ENCODE measurements at regions not wholly inside any gene's neighbourhood (a gene's known extent, or its start where the extent isn't known, plus 50 kb on each side); places are given as distances from the start of the nearest gene placed in this dataset.
A peak's percentile ranks its signal among the peaks of the same experiment; 100 is the strongest.

DNA sequence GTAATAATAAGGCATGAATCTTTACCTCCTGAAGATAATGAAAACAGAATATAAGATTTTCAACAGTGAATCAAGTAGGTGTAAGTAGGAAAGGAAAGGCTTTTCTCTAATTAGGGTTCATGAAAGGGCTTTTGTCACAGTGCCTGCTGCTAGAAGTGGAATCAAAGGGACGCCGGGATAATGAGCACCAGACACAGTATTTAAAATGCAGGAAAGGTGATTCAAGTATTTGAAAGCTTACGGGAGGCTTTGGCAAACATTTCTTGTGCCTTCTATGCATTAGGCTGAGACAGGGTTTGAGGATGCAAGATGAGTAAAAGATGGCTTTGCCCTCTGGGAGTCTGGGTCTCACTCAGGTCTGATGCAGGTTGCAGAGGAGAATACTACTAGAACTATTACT lies 70.5 kb upstream of the ANO4 start:
- H3K4me1 Mint-ChIP-seq: peaks cover 22% of the 10 kb centered on the region
- no peak overlapping the region for H3K27ac Mint-ChIP-seq
- H3K79me2 ChIP-seq (ENCODE audit: low read depth): no peaks in the 10 kb centered on the region
- no peaks in the 10 kb centered on the region for H4K20me1 ChIP-seq (ENCODE audit: low read depth)
- peaks cover 15% of the 10 kb centered on the region for H3F3A ChIP-seq (ENCODE audit: low read depth)
- H3K36me3 ChIP-seq: no peaks in the 10 kb centered on the region
- peak; percentile 76 for DNase-seq (ENCODE audit: low spot score)
- no peak overlapping the region for H3K27ac ChIP-seq
- H3K4me3 ChIP-seq: no peak overlapping the region
- H3K9me3 Mint-ChIP-seq: no peaks in the 10 kb centered on the region
- peaks cover 12% of the 10 kb centered on the region for H3K27me3 ChIP-seq
- H2AFZ ChIP-seq (replicated peaks): no peak overlapping the region
- H3K4me3 Mint-ChIP-seq: no peak overlapping the region
- H3K9me3 ChIP-seq (ENCODE audit: low read depth): no peaks in the 10 kb centered on the region
- no peak for TF ChIP-seq EZH2 (IDR thresholded peaks at IDR 0.05)
- TF ChIP-seq EZH2phosphoT487 (IDR thresholded peaks at IDR 0.05): no peak
- TF ChIP-seq, protein P1, sequence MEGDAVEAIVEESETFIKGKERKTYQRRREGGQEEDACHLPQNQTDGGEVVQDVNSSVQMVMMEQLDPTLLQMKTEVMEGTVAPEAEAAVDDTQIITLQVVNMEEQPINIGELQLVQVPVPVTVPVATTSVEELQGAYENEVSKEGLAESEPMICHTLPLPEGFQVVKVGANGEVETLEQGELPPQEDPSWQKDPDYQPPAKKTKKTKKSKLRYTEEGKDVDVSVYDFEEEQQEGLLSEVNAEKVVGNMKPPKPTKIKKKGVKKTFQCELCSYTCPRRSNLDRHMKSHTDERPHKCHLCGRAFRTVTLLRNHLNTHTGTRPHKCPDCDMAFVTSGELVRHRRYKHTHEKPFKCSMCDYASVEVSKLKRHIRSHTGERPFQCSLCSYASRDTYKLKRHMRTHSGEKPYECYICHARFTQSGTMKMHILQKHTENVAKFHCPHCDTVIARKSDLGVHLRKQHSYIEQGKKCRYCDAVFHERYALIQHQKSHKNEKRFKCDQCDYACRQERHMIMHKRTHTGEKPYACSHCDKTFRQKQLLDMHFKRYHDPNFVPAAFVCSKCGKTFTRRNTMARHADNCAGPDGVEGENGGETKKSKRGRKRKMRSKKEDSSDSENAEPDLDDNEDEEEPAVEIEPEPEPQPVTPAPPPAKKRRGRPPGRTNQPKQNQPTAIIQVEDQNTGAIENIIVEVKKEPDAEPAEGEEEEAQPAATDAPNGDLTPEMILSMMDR (IDR thresholded peaks at IDR 0.05): no peak
- H3K9ac ChIP-seq: no peak overlapping the region
- peaks cover 12% of the 10 kb centered on the region for H3K4me1 ChIP-seq
- H3K36me3 Mint-ChIP-seq: no peaks in the 10 kb centered on the region
- peaks cover 12% of the 10 kb centered on the region for H3K27me3 Mint-ChIP-seq (ENCODE audit: insufficient read depth, low read depth)
- H3K4me2 ChIP-seq: peak overlapping the region; percentile 20

DNA sequence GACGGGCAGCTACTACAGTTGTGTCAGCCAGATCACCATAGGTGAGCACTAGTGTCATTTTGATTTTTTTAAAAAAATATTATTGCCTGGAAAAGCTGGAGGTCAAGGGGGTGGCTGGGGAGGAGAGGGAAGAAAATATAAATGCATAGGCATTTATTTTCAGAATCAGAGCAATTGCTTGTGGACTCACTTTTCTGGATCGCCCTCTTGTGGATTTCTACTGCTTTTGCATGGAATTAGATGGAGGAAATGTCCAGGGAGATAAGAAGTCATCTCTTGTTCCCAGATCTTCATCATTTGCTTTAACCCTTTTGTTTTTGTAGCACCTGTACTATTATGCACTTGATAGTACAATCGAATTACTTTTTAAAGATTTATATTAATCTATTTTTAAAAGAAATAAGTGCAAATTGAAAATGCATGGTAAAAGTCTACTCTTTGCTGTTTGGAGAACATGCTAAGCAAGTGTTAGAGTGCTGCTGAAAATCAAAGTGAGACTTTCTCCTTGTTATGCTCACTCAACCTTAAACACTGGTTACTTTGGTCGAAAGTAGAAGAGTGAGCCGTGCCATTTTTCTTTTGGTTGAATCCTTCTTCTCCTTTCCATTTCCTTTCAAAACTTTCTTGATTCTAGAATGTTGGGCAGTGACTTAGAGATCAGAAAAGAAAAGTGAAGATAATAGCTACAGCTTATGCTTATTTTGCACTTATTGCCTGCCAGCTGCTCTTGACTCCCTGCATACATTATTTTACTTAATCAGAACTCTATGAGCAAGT lies 60.6 kb upstream of the ANO4 start:
- Histone ChIP-seq H3K9ac (no peak overlapping the region), H3K27me3 (no peaks in the 10 kb centered on the region), H3K4me1 (no peaks in the 10 kb centered on the region), H3K4me3 (no peak overlapping the region), H3K9me3 (ENCODE audit: low read depth) (no peaks in the 10 kb centered on the region), H2AFZ (replicated peaks) (no peak overlapping the region), H3K79me2 (ENCODE audit: low read depth) (no peaks in the 10 kb centered on the region), H3K36me3 (no peaks in the 10 kb centered on the region), H4K20me1 (ENCODE audit: low read depth) (no peaks in the 10 kb centered on the region), H3K4me2 (no peak overlapping the region), H3F3A (ENCODE audit: low read depth) (no peaks in the 10 kb centered on the region), H3K27ac (no peak overlapping the region)
- Mint-ChIP-seq H3K27ac (no peak overlapping the region), H3K36me3 (no peaks in the 10 kb centered on the region), H3K9me3 (no peaks in the 10 kb centered on the region), H3K4me1 (no peaks in the 10 kb centered on the region), H3K27me3 (ENCODE audit: insufficient read depth, low read depth) (peaks cover 4% of the 10 kb centered on the region), H3K4me3 (no peak overlapping the region)
- no peak for TF ChIP-seq EZH2phosphoT487 (IDR thresholded peaks at IDR 0.05)
- TF ChIP-seq, protein P1 (IDR thresholded peaks at IDR 0.05): peak; percentile 69
- peak; percentile 55 for DNase-seq (ENCODE audit: low spot score)

DNA sequence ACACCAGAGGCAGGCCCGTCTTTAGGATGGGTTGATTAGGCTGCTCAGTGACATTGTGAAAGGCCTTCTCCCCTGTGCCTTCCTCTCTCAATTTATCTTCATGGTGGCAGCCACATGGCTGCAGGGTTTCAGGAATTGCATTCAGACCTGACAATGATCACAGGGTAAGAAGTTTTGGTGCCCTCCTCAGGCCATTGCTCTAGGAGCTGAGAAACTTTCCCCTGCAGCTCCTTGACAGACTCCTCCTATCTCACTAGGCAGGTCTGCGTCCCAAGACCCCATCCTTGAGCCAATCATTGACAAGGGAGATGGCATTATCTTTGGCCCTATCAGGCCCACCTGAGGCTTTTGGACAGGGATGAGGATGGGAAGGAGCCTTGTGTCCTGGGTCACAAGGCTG lies 57.4 kb upstream of the ANO4 start:
- no peaks in the 10 kb centered on the region for H3K36me3 Mint-ChIP-seq
- peak; percentile 36 for DNase-seq (ENCODE audit: low spot score)
- H3K9me3 Mint-ChIP-seq: no peaks in the 10 kb centered on the region

More for the DNA sequence above, 57.4 kb upstream of the ANO4 start:
- H3K79me2 ChIP-seq (ENCODE audit: low read depth): no peaks in the 10 kb centered on the region
- H3K4me1 ChIP-seq: no peaks in the 10 kb centered on the region
- H3K27me3 ChIP-seq: no peaks in the 10 kb centered on the region
- Mint-ChIP-seq H3K4me1 (no peaks in the 10 kb centered on the region), H3K4me3 (no peak overlapping the region), H3K27me3 (ENCODE audit: insufficient read depth, low read depth) (peaks cover 4% of the 10 kb centered on the region), H3K27ac (no peak overlapping the region)
- no peak overlapping the region for H3K4me3 ChIP-seq
- no peak overlapping the region for H2AFZ ChIP-seq (replicated peaks)
- H3K27ac ChIP-seq: no peak overlapping the region
- no peaks in the 10 kb centered on the region for H3K9me3 ChIP-seq (ENCODE audit: low read depth)
- no peaks in the 10 kb centered on the region for H3F3A ChIP-seq (ENCODE audit: low read depth)
- no peaks in the 10 kb centered on the region for H4K20me1 ChIP-seq (ENCODE audit: low read depth)
- no peak overlapping the region for H3K9ac ChIP-seq
- no peak overlapping the region for H3K4me2 ChIP-seq
- H3K36me3 ChIP-seq: no peaks in the 10 kb centered on the region
- TF ChIP-seq EZH2 (IDR thresholded peaks at IDR 0.05): no peak
- TF ChIP-seq EZH2phosphoT487 (IDR thresholded peaks at IDR 0.05): no peak
- TF ChIP-seq, protein P1 (IDR thresholded peaks at IDR 0.05): no peak

Measured in neural progenitor cell (in vitro differentiated cells).